HT1080 (cell line): ENCODE measurements at regions not wholly inside any gene's neighbourhood (a gene's known extent, or its start where the extent isn't known, plus 50 kb on each side); places are given as distances from the start of the nearest gene placed in this dataset. TPM values are rescaled to one million over a fixed set of nuclear protein-coding genes. Genes with fewer than 3 reads are reported as not detected.

ENCODE experiments used
- small RNA-seq: library from RNA; depleted of rRNA; stranded (forward); fragments of <200 nt; gene quantifications from one replicate; pipeline ENCODE3, GENCODE V24; 2014

Small RNAs in the stretch of these regions (small RNA-seq; reads per million reads assigned to genes)
- not detected for gene RN7SL446P
- gene RNA5SP169: not detected
